Body of pancreas (tissue), 4 donors: ENCODE measurements at regions not wholly inside any gene's neighbourhood (a gene's known extent, or its start where the extent isn't known, plus 50 kb on each side); places are given as distances from the start of the nearest gene placed in this dataset.

Experiments used
- POLR2A ChIP-seq, 3 donors: fragments of 450-650 bp; IDR thresholded peaks; one replicate each; pipeline ENCODE4 v1.6.1; 2016; ENCODE audit warnings: antibody characterized with exemption in 3 of 3, mild to moderate bottlenecking in 2 of 3
- TF ChIP-seq, protein P1 (sequence below), 7 experiments: fragments of 450-650 bp in 4 of 7; fragments of 200-600 bp in 3 of 7; sonication (generic) in 3 of 7; IDR thresholded peaks; one replicate each; pipeline ENCODE4 v1.5.1; 2016 to 2019; ENCODE audit warnings: antibody characterized with exemption in 7 of 7

DNA sequence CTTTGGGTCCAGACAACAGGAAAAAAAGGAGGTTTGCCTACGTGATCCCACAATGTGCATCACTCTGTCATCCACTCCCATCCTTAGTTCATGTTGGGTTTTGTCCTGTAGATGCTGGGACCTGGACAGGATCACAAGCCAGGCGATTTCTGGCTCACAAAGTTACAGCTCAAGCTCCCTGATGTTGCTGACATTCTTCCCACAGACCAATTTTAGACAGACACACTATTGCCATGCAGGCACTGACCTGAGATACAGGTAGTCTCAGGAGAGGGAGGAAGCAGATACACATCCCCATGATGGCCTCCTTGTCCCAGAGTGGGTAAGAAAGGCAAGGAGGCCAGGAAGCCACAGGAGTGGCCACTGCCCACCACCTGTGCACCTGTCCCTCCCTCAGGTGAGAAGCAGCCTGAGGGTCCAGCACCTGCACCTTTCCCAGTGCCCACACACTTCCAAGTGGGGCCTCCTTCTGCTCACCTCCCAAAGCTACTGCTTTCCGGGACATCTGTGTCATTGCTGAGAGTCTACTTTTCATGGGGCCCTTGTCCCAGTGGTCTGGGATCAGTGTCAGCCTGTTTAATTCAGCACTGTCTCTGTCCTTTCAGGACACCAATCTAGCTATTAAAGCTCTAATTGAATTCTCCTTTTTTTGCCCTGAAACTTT, 52.0 kb upstream of the TOP3B start:
- TF ChIP-seq, protein P1, sequence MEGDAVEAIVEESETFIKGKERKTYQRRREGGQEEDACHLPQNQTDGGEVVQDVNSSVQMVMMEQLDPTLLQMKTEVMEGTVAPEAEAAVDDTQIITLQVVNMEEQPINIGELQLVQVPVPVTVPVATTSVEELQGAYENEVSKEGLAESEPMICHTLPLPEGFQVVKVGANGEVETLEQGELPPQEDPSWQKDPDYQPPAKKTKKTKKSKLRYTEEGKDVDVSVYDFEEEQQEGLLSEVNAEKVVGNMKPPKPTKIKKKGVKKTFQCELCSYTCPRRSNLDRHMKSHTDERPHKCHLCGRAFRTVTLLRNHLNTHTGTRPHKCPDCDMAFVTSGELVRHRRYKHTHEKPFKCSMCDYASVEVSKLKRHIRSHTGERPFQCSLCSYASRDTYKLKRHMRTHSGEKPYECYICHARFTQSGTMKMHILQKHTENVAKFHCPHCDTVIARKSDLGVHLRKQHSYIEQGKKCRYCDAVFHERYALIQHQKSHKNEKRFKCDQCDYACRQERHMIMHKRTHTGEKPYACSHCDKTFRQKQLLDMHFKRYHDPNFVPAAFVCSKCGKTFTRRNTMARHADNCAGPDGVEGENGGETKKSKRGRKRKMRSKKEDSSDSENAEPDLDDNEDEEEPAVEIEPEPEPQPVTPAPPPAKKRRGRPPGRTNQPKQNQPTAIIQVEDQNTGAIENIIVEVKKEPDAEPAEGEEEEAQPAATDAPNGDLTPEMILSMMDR (IDR thresholded peaks at IDR 0.05), result no peak
- no peak for TF ChIP-seq POLR2A (IDR thresholded peaks at IDR 0.05)
